GM21367 (cell line): ENCODE measurements at regions not wholly inside any gene's neighbourhood (a gene's known extent, or its start where the extent isn't known, plus 50 kb on each side); places are given as distances from the start of the nearest gene placed in this dataset.

Experiments
- ATAC-seq: cut with Tn5 transposase; IDR thresholded peaks from one replicate; pipeline ENCODE4 v1.9.1; 2021; ENCODE audit not compliant: unreplicated experiment

DNA sequence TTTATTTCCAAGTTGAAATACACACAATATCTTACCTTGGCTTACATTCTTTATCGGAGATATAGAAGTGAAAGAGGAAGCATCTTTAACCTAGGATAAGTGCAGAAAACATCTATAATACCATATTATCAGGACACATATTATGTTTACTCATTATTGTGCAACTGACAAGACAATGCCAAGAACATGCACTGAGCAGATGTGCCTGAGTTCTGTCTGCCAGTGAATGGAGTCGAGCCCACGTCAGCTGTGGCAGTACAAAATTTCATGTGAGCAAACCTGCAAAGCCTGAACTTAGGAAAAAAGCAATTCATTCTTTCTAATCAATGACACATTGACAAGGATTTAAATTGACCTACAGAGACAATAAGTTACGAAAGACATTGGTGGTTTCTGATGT lies 154.4 kb downstream of the AXIN2 start:
- no peak for ATAC-seq

DNA sequence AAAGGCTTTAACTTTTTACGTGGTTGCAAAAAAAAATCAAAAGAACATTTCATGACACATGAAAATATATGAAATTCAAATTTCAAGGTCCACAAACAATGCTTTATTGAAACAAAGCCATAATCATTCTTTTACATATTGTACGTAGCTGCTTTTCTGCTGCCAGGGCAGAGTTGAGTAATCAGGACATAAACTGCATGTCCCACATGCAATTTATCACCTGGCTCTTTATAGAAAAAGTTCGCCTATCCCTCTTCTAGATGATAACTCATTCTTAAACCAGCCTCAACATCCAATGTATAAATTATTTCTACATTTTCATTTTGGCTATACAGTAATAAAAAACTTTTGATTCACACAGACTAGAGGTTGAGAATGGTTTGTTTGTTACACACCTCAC lies 154.9 kb downstream of the AXIN2 start:
- ATAC-seq = no peak

DNA sequence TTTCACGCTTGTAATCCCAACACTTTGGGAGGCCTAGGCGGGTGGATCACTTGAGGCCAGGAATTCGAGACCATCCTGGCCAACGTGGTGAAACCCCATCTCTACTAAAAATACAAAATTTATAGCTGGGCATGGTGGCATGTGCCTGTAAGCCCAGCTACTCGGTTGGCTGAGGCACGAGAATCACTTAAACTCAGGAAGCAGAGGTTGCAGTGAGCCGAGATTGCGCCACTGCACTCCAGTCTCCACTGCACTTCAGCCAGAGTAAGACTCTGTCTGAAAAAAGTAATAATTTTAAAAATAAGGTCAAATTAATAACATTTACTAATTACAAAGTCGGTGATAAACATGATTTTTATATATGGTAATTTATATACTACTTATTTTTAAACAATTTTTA lies 155.9 kb downstream of the AXIN2 start:
- no peak for ATAC-seq

DNA sequence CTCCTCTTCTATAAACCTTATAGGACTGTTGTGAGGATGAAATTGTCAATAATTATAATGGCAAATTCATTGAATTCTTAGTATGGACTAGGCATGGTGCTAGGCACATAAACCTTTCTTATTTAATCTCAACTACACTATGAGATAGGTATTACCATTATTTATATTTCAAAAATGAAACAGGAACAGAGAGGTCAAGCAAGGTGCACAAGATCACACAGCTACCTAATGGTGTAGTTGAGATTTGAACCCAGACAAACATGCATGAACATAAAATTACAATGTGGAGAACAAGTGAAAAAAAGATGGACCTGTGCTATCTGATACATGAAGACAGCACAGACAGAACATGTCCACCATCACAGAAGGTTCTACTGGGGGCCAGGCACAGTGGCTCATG lies 156.7 kb downstream of the AXIN2 start:
- ATAC-seq = no peak

DNA sequence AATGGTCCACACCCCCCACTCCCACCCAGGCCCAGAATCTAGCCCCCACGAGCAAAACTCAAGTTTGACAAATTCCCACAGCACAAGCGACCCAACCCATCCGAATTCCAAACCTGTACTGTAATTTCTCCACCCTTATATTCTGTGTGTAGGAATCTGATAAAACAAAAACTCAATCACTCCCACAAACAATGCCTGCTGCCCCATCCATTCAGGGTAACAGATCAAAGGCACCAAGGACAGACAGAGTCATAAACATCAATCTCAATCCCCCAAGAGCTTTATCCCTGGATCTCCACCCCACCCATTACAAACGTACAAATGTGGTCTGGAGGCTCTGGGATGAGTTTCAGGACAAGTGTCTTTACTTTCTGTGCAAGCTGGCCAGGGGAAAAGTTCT lies 157.8 kb downstream of the AXIN2 start:
- no peak for ATAC-seq

DNA sequence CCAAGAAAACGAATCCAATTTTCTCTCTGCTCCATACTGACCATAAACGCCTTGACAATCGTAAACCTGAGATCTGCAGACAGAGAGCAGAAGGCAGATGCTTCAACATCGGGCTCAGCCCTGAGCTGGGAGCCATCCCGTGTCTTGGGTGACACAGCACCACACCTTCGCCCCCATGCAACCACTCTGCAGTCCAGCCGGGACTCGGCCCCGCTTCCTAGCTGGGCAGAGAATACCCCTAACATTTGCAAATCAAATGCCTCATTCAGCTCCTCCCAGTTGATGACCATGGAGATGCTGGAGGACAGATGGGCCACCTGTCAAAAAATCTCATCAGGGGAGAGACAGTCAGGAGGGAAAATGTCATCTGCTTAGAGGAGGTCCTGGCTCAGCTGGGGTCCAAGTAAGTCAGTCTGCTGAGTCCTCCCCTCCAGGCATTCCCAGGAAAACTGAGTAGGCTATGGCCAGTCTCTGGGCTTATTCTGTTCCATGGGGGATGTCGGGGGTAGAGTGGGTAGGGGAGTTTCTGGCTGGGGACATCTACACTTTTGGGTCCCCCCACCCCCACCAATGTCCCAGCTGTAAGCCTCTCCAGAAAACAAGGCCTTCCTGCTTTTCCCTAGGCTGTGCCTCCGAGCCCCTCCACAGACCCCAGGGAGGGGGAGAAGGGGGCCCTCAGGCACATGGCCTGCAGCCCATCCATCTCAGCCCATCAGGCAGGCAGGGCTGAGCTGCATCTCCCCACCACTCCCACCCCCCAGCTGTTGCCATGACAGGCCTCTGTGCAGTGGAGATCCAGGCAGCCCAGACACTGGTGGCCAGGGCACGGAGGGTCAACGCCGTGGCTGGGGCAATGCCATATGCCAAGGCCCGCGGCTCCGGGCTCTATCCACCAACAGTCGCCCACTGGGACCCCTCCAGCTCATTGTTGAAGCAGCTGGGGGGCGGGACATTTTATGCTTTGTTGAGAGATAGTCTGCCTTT lies 158.6 kb downstream of the AXIN2 start:
- ATAC-seq = no peak

DNA sequence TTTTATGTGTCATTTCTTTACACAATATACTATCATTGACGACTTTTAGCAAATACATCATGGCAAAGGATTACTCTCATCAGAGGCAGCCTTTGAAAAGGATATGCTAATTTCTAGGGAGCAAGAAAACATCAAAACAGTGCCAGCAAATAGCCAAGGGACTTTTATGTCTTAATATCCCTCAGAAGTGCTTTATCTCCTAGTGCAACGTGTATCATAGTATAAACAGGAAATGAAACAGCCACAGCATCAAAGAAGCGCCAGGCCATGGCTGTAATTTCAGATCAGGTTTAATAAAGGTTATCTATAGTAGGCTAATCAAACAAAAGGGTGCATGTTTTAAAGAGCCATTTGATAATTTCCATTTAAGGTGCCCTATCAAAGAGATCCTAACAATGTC lies 159.9 kb downstream of the AXIN2 start:
- no peak for ATAC-seq

DNA sequence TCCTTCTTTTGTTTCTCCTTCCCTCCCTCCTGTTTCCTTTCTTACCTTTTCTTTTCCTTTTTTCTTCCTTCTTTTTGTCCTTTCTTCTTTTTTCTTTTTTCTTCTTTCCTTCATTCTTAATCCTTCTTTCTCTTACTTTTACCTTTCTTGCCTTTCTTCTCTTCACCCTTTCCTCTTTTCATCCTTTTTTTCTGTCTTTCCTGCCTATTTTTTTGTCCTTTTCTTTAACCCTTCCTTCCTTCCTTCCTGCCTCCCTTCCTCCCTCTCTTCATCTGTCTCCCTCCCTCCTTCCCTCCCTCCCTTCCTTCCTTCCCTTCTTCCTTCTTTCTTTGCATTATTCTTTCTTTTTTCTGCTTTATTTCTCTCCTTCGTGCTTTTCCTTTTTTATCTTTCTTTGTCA lies 160.7 kb downstream of the AXIN2 start:
- ATAC-seq = no peak

DNA sequence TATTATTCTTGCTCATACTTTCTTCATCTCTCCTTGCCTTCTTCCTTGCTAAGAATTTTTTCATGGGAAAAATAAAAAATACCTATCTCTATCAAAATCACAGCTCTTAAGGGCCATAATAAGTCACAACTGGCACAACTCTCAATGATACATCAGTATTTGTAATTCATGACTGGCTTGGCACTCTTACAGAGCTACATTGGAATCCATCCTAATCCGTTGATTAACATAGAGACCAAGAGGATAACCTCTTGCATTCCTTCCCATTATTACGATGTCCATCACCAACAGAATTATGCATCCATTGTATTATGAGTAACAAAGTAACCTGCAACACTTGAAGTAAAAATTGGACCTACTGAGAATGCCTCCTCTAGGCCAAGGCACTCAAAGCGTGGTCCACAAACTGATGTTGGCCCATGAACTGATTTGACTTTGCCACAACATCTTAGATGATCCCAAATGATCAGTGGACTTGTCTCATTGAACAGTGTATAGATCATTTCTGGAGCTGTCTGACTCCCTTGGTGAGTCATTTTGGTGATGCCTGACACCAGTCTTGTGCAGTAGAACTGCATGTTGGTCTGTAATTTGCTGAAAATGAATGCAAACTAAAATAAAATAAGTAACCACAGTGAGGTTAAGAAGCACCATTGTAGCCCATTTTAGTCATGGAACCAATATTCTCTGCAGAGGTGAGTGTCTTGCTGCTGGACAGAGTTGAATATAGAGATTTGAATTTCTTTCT lies 163.2 kb downstream of the AXIN2 start:
- ATAC-seq = no peak

DNA sequence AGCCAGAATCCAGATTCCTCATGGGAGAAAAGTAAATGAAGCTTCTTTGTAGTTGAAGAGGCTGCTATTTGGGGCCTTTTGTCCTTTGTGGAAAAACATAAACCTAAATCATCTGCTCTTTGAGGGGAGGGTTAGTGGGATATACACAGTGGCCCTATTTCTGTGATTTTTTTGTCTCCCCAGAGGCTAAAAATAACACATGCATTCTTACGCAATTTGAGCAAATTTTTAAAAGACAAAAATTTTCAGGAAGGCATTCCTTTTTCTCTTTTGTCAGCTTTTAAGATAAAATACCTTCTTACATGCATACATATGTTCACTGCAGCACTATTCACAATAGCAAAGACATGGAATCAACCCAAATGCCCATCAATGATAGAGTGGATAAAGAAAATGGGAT lies 165.5 kb downstream of the AXIN2 start:
- no peak for ATAC-seq

DNA sequence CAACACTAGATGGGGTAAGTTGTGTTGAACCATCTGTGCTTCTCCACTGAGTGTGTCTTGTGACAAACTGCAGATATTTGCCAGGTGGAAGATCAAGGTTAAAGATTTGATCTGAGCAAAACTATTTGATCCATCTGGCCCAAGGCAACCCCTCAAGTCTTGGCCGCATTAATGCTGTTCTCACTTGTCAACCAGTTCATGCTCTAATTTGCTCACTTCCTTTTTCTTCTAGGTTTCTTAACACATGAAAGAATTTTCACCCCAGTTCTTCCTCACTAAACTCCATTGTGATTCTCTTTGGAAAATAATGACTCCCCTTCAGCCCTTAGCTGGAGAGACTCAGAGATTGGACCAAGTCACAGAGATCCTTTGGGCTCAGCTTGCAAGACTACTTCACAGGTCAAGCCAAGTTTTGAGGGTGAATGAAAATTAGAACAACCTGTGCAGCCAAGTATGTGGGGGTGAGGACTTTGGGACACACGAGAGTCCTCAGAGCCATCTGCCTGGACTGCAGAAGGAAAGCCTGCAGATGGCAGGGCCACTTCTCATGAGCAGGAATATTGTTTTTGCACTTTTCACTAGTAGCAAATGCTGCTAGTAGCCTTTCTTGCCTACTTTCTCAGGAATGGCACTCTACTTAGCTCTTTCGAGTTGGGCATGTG lies 166.5 kb downstream of the AXIN2 start:
- ATAC-seq = no peak

DNA sequence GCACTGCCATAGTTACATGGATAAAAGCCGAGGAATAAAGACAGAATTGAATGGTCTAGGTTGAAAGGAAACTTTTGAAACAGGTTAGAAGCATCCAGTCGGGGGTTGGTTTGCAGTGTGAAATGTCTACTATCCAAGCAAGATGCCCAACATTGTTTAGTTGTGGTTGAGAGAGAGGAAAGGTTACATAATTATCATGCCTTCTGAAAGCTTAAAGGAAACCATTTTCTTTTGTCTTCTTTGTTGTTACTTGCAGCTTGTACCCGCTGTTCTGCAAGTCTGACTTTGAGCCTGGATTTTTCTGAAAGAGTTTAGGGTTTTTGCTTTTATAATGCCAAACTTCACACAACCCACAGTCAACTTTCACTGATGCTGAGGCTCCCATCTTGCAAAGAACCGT lies 167.9 kb downstream of the AXIN2 start:
- ATAC-seq = no peak

DNA sequence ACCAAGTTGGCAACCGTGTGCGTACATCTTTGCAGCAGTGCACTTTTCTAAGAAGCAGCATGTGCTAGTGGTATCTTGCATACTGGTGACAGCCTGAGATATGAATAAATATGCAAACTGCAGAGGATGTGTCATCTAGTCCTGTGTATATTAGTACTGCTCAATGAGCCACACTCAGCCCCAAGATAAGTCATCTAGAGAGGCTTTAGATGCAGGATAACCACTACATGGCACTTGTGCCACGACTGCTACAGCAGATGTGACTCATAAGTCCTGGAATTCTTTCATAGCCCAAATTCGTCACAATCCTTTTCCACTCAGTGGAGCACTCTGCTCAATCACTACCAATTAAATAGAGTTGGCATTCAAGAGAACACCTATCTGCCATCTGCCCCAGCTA lies 171.5 kb downstream of the AXIN2 start:
- ATAC-seq = no peak

DNA sequence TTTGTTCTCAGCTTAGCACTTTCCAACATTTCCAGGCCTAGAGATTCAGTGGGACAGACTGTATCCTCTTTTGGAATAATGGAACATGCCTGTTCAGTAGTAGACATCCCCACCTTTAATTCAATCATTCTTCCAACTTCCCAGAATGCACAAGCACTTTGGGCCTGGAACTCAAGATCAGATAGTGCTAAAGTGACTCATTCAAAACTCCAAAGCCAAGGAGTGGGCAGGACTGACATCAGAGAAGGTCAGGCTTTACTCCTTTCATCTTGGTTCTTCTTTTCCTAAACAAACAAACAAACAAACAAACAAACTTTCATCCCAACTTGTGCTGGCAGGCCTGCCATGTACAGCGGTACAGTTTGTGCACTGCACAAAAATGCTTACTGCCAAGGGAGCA lies 172.0 kb downstream of the AXIN2 start:
- ATAC-seq = no peak

DNA sequence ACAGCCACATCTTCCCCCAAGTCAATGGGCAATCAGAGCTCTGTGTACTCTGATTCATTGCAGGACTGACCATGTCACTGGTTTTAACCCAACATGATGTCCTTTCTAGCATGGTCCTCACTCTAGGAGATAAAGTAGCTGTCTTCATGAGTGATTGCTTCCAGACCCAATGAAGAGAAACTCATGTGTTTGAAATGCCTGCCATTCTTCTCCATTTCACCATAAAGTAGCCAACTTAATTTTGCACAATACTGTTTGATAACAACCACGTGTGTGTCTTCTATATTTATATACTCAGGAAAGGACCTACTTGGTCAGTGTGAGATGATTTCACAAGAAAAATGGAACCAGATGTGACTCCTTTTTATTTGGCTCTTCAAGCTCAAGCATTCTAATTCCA lies 172.5 kb downstream of the AXIN2 start:
- no peak for ATAC-seq

DNA sequence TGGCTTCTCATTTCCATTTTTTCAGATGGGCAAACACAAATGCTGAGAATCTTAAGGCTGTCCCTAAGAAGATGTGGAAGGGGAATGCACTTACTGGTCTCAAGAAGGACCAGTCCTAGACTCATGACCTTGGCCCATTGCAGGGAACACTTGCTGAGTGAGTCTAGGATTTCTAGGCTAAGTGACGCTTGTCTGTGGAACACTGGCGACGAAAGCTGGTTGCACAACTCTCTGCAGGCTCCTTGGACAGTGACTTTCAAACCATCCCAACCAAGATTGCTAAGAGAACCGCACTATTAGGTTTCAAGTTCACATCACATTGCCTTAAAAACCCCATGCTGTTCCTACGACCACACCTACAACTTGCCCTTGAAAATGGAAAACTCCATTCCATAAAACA lies 174.1 kb downstream of the AXIN2 start:
- ATAC-seq = no peak

DNA sequence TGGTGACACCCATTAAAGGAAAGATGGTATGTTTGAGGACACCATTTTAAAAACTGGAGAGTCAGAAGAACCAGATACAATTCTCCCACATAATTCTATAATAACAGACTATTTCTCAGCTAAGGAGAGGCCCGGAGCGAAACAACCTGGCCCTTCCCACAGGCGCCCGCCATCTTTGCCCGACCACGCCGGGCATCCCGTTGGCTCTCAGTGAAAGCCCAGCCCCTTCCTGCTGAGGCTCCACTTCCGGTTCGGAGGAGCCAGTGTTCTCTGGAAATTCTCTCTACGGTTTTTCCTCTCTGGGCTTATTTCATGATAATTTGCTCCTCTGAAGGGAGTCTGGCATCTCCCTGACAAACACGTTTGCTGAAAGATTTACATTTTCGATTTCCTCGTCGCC lies 175.7 kb downstream of the AXIN2 start:
- ATAC-seq = no peak

DNA sequence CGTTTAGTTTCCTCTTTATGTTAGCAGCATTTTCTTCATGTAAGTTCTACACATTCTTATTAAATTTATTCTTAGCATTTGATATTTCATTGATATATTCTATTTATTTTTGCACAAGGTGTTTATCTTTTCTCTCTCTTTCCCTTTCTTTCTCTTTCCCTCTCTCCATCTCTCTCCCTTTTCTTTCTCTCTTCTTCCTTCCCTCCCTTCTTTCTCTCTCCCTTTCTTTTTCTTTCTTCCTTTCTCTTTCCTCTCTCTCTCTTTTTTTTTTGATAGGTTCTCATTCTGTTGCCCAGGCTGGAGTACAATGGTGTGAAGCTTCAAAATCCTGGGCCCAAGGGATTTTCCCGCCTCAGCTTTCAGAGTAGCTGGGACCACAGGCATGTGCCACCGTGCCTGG lies 176.4 kb downstream of the AXIN2 start:
- no peak for ATAC-seq

DNA sequence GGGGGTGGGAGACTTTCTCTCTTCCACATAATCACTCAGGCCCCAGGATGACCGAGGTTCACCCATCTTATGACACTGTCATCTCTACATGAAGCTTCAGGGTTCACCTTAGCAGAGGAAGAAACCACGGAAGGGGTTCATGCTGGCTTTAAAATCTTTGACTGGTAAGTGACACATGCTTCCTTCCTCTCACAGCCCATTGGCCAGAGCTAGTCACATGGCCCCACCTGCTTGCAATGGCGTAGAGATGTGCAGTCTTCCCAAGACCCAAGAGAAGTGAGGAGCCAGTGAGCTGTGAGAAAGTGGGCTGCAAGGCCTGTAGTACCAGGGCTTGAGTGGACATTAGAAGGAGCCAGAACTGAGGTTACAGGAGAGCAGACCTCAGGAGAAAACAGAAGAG lies 180.3 kb downstream of the AXIN2 start:
- no peak for ATAC-seq

DNA sequence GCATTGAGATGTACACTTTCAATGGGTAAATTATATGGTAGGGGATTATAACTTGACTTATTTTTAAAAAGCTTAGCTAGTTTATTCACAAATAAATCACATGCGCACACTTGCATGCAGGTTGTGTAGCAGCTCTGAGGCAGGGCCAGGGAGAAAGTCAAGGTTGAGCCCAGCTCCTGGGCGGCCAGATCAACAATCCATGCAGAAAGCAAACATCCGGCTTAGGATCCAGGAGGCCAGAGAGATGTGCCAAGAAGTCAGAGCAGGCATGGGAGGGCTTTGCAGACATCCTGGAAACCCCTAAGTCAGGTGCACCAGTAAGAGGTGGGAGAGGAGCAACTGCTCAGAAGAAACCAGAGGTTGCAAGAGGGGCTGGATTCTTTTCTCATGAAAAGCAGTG lies 186.5 kb downstream of the AXIN2 start:
- no peak for ATAC-seq

DNA sequence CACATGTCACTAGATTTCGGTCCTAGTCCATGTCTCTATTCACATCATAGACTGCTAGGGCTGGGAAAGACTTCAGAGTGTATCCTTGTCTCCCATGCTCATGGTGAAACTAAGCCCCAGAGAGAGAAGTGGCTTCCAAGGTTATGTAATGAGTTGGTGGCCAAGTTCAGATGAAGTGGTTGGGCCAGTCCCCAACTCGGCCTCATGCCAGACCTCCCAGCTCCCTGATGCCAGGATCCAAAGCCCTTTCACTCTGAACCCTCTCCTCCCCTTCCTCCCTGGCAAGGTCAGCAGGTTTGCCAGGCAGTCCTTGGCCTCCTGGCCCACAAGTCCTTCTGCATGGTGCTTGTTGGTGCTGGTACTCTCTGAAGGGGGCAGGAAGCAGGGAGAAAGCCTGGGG lies 189.7 kb downstream of the AXIN2 start:
- ATAC-seq = no peak

DNA sequence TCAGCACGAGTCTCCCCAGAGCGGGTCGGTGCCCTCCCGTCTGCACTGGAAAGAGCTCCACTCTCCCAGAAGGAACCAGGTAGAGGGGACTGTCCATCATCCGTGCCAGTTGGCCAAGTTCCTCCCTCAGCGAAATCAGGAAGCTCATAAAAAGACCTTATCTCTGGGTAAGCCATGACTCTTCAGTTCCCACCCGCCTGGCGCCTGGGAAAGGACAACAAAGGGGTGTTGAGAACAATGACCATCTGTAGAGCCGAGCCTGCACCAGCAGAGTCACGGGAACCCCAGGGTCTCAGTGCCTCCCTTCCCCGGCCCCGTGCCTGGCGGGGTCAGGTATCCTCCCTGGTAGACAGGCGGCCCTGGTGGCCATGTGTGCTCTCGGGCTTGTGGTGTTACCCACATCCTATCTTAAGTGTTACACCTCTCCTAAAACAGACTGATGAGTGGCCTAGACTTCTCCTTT lies 190.7 kb downstream of the AXIN2 start:
- ATAC-seq = no peak
